ENCODE measurements at regions not wholly inside any gene's neighbourhood (a gene's known extent, or its start where the extent isn't known, plus 50 kb on each side); places are given as distances from the start of the nearest gene placed in this dataset.
"Not testable (repeated sequence)": the region's sequence is repeated elsewhere in the genome, so short reads cannot be mapped to it uniquely, and the experiment has no call there.

GRCh38 chrX:552496-552895 is 78.1 kb upstream of the SHOX start:
- ATAC-seq (ENCODE audit: insufficient read depth, low read depth): no peak
- H3K4me3 ChIP-seq (ENCODE audit: low read depth in 1 of 2, low read length in 2 of 2): no peak overlapping the region
- TF ChIP-seq EZH2 (IDR thresholded peaks at IDR 0.05; ENCODE audit: borderline replicate concordance, low read depth, low read length, severe bottlenecking) (no peak), CTCF (IDR thresholded peaks at IDR 0.05; ENCODE audit: borderline replicate concordance, extremely low read depth, low read length, poor library complexity, severe bottlenecking) (no peak)

GRCh38 chrX:554271-554670 is 76.3 kb upstream of the SHOX start:
- no peak overlapping the region for H3K27ac ChIP-seq (ENCODE audit: low read length)
- H3K9me3 ChIP-seq (ENCODE audit: insufficient read depth, low read length, severe bottlenecking): no peaks in the 10 kb centered on the region
- H3K27me3 ChIP-seq (ENCODE audit: insufficient read depth, low read length, poor library complexity): no peaks in the 10 kb centered on the region
- no peaks in the 10 kb centered on the region for H3K79me2 ChIP-seq (ENCODE audit: insufficient read depth, low read length)
- no peak for ATAC-seq (ENCODE audit: insufficient read depth, low read depth)
- no peak overlapping the region for H2AFZ ChIP-seq (ENCODE audit: low read depth, low read length)
- H3K9ac ChIP-seq (ENCODE audit: low read depth, low read length): no peak overlapping the region
- H3K36me3 ChIP-seq (ENCODE audit: insufficient read depth, low read length): no peaks in the 10 kb centered on the region
- no peaks in the 10 kb centered on the region for H4K20me1 ChIP-seq (ENCODE audit: insufficient read depth, low read length)
- no peak for DNase-seq
- H3K4me2 ChIP-seq (ENCODE audit: insufficient read depth, low read length): no peak overlapping the region
- TF ChIP-seq EZH2 (IDR thresholded peaks at IDR 0.05; ENCODE audit: borderline replicate concordance, low read depth, low read length, severe bottlenecking) (no peak), CTCF (IDR thresholded peaks at IDR 0.05; ENCODE audit: borderline replicate concordance, extremely low read depth, low read length, poor library complexity, severe bottlenecking) (no peak)
- no peaks in the 10 kb centered on the region for H3K4me1 ChIP-seq (ENCODE audit: insufficient read depth, low read length)
- H3K4me3 ChIP-seq (ENCODE audit: low read depth in 1 of 2, low read length in 2 of 2): no peak overlapping the region

More at GRCh38 chrX:552496-552895, 78.1 kb upstream of the SHOX start:
- H3K36me3 ChIP-seq (ENCODE audit: insufficient read depth, low read length): no peaks in the 10 kb centered on the region
- H4K20me1 ChIP-seq (ENCODE audit: insufficient read depth, low read length): no peaks in the 10 kb centered on the region
- H3K27me3 ChIP-seq (ENCODE audit: insufficient read depth, low read length, poor library complexity): no peaks in the 10 kb centered on the region
- no peaks in the 10 kb centered on the region for H3K9me3 ChIP-seq (ENCODE audit: insufficient read depth, low read length, severe bottlenecking)
- H3K27ac ChIP-seq (ENCODE audit: low read length): no peak overlapping the region
- no peak overlapping the region for H3K9ac ChIP-seq (ENCODE audit: low read depth, low read length)
- no peak overlapping the region for H3K4me2 ChIP-seq (ENCODE audit: insufficient read depth, low read length)
- no peak overlapping the region for H2AFZ ChIP-seq (ENCODE audit: low read depth, low read length)
- no peaks in the 10 kb centered on the region for H3K4me1 ChIP-seq (ENCODE audit: insufficient read depth, low read length)
- DNase-seq: no peak
- H3K79me2 ChIP-seq (ENCODE audit: insufficient read depth, low read length): no peaks in the 10 kb centered on the region

- DNase-seq (no peak), ATAC-seq (ENCODE audit: insufficient read depth, low read depth) (no peak)
- Histone ChIP-seq H3K9ac (ENCODE audit: low read depth, low read length) (no peak overlapping the region), H3K4me2 (ENCODE audit: insufficient read depth, low read length) (no peak overlapping the region), H2AFZ (ENCODE audit: low read depth, low read length) (no peak overlapping the region), H4K20me1 (ENCODE audit: insufficient read depth, low read length) (no peaks in the 10 kb centered on the region), H3K27me3 (ENCODE audit: insufficient read depth, low read length, poor library complexity) (no peaks in the 10 kb centered on the region), H3K36me3 (ENCODE audit: insufficient read depth, low read length) (no peaks in the 10 kb centered on the region), H3K9me3 (ENCODE audit: insufficient read depth, low read length, severe bottlenecking) (no peaks in the 10 kb centered on the region), H3K4me3 (ENCODE audit: low read depth in 1 of 2, low read length in 2 of 2) (no peak overlapping the region), H3K4me1 (ENCODE audit: insufficient read depth, low read length) (no peaks in the 10 kb centered on the region), H3K79me2 (ENCODE audit: insufficient read depth, low read length) (no peaks in the 10 kb centered on the region), H3K27ac (ENCODE audit: low read length) (no peak overlapping the region)
- no peak for TF ChIP-seq CTCF (IDR thresholded peaks at IDR 0.05; ENCODE audit: borderline replicate concordance, extremely low read depth, low read length, poor library complexity, severe bottlenecking)
- TF ChIP-seq EZH2 (IDR thresholded peaks at IDR 0.05; ENCODE audit: borderline replicate concordance, low read depth, low read length, severe bottlenecking): no peak
Observed at GRCh38 chrX:555725-556666, 74.6 kb upstream of the SHOX start.

- H3K4me2 ChIP-seq (ENCODE audit: insufficient read depth, low read length); DNase-seq; H3K79me2 ChIP-seq (ENCODE audit: insufficient read depth, low read length); H3K9ac ChIP-seq (ENCODE audit: low read depth, low read length); H3K36me3 ChIP-seq (ENCODE audit: insufficient read depth, low read length); ATAC-seq (ENCODE audit: insufficient read depth, low read depth); H3K27me3 ChIP-seq (ENCODE audit: insufficient read depth, low read length, poor library complexity); H3K27ac ChIP-seq (ENCODE audit: low read length); H4K20me1 ChIP-seq (ENCODE audit: insufficient read depth, low read length); H2AFZ ChIP-seq (ENCODE audit: low read depth, low read length); H3K4me3 ChIP-seq (ENCODE audit: low read depth in 1 of 2, low read length in 2 of 2); H3K9me3 ChIP-seq (ENCODE audit: insufficient read depth, low read length, severe bottlenecking); H3K4me1 ChIP-seq (ENCODE audit: insufficient read depth, low read length): not testable (repeated sequence)
Observed at GRCh38 chrX:557601-558000, 73.0 kb upstream of the SHOX start.

- H2AFZ ChIP-seq (ENCODE audit: low read depth, low read length); H3K4me2 ChIP-seq (ENCODE audit: insufficient read depth, low read length); H3K4me3 ChIP-seq (ENCODE audit: low read depth in 1 of 2, low read length in 2 of 2); H4K20me1 ChIP-seq (ENCODE audit: insufficient read depth, low read length); H3K36me3 ChIP-seq (ENCODE audit: insufficient read depth, low read length); H3K9ac ChIP-seq (ENCODE audit: low read depth, low read length); H3K9me3 ChIP-seq (ENCODE audit: insufficient read depth, low read length, severe bottlenecking); H3K79me2 ChIP-seq (ENCODE audit: insufficient read depth, low read length); DNase-seq; H3K27ac ChIP-seq (ENCODE audit: low read length); H3K4me1 ChIP-seq (ENCODE audit: insufficient read depth, low read length); ATAC-seq (ENCODE audit: insufficient read depth, low read depth); H3K27me3 ChIP-seq (ENCODE audit: insufficient read depth, low read length, poor library complexity): not testable (repeated sequence)
Observed at GRCh38 chrX:559282-559681, 71.3 kb upstream of the SHOX start.
